Epidermal melanocyte (primary cell): ENCODE measurements at regions not wholly inside any gene's neighbourhood (a gene's known extent, or its start where the extent isn't known, plus 50 kb on each side); places are given as distances from the start of the nearest gene placed in this dataset.
"Not testable (repeated sequence)": the region's sequence is repeated elsewhere in the genome, so short reads cannot be mapped to it uniquely, and the experiment has no call there.

Source experiments
- DNase-seq: peaks from one replicate; pipeline ENCODE4 v3.0.0; 2011; ENCODE audit warnings: low spot score; ENCODE audit not compliant: insufficient read length

DNA sequence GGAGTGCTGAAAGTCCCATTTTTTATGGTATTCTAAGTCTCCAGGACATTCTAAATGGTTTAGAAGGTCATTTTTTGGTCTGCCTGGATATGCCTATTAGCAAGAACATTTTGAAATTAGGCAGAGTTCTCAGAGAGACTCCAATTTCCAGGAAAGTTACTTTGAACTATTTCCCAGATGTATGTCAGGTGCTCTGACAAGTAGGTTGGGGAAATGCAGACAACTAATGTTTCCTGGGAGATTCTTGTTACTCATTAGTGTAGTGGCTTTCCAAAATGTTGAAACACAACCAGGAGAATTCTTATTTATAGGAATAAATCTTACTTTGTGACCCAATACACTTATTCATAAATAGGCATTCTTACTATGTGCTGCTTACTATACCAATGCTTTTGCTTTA lies 268.4 kb downstream of the ZNF37A start:
- DNase-seq, result not testable (repeated sequence)

DNA sequence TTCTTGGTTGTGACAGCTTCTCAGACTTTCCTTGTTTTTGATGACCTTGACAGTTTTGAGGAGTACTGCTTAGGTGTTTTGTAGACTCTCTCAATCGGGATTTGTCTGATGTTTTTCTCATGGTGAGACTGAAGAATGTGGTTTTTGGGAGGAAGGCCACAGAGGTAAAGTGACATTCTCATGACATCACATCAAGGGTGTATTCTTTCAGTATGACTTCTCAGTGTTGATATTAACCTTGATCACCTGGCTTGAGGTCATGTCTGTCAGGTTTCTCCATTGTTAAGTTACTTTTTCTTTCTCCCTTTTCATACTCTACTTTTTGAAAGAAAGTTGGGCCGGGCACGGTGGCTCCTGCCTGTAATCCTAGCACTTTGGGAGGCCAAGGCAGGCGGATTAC lies 269.9 kb downstream of the ZNF37A start:
- DNase-seq, result not testable (repeated sequence)

DNA sequence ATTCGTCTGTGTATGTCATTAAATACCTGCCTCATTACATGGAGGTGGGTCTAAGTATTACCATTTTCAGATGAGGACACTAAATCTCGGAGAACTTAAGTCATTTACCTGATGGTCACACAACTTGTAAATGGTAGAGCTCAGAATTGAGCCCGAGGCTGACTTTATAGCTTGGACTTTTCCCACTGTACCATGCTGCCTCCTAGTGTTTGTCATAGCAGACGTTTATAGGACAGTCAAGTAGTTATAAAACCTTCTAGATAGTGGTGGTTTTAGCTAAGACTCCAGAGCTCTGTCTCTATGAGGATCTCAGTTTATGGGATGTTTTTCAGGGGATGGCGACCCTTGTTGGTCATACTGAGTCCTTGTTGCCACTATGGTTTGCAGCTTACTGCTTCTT lies 271.8 kb downstream of the ZNF37A start:
- peak; percentile 15 for DNase-seq

DNA sequence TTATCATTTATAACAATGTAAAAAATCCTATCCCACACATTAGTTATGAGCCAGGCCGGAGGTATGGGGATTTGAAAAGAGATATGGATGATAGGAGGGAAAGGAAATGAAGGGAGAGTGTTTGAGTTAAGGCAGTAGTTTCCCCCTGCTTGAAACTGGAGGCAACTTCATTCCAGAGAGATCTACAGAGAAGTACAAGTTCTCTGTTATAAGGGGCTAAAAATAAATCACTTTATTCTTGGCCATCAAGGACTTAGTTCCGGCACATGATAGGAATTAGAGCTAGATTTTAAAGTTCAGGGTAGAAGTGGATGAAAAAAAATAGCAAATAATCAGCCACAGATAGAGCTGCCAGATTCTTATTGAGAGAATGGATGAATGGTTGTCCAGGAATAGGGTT lies 289.7 kb downstream of the ZNF37A start:
- DNase-seq, result not testable (repeated sequence)

DNA sequence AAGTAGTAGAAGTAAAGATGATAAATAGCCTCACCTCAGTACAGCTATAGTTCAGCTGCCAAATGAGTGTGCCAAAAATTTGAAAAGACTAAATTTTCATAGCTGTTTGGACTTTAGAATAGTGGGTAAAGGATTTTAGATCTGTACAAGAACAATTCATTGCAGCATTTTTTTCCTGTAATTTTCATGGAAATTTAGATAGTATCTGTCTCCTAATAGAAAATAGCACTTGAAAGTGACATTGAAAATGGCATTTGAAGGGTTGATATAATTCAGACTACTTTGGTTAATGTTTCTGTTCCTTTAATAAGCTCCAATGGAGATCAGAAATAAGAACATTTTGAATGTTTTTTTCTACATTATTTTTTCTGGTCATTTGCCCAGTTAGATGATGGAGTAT lies 292.7 kb downstream of the ZNF37A start:
- not testable (repeated sequence) for DNase-seq

DNA sequence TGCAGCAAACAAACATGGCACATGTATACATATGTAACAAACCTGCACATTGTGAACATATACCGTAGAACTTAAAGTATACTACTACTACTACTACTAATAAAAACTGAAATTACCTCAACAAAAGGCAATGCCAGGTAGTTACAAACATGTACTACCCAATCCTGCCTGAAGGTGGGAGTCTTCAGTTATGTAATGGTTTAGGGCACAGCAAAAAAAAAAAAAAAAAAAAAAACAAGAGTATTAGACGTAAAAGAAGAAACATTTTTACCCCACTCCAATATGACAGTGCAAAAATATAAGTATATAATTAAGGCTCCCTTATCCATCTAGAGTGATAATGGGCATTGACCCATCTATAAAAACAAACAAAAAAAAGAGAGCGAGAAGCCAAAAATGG lies 296.6 kb downstream of the ZNF37A start:
- not testable (repeated sequence) for DNase-seq

DNA sequence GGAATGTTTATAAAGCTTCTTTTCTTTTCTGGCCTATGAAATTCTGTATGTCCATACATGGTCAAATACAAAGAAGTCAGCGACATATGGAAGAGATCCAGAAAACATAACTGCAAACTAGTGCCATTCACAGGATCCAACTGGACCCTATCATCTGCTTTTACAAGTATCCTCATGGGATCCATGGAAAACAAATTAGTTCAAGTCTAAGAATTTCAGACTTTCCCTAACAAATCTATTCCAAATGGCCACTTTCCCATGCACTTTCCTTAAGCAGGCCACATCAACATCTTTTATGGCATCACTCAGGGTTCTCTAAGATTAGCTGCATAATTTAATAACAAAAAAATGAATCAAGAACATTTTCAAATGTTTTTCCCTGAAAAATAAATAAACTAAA lies 301.3 kb downstream of the ZNF37A start:
- DNase-seq, result not testable (repeated sequence)

DNA sequence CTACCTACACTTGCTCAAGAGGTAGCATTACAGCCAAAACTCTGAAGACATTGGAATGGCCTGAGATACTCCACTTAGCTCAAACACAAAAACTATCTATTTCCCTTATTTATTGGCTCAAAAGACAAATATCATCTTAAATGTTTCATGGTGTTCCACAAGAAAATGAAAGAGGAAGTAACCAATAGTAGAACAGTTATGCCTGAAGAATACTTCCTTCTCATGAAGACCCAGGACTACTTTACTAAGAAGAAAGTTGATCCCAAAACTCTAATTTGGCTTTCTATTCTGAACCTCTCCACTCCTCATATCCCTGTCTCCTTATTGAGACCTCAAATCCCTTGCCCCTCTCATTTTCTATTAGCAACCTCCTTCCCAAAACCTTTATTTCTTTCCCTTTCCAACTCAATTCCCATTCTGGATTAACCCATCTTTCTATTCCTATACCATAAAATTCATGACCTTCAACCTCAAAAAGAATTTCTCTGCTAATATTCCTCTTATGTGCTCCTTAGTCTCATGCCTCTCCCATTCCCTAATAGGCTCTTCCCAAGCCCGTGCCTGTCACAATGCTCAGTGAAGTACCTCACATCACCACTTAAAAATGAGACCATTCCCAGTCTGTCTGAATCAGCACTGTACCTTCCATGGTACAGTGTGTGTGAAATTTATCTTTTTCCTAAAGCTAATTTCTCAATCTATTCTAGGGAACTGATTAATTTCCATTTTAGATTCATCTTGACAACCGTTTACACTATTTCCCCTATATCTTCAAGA lies 302.2 kb downstream of the ZNF37A start:
- DNase-seq, result not testable (repeated sequence)

DNA sequence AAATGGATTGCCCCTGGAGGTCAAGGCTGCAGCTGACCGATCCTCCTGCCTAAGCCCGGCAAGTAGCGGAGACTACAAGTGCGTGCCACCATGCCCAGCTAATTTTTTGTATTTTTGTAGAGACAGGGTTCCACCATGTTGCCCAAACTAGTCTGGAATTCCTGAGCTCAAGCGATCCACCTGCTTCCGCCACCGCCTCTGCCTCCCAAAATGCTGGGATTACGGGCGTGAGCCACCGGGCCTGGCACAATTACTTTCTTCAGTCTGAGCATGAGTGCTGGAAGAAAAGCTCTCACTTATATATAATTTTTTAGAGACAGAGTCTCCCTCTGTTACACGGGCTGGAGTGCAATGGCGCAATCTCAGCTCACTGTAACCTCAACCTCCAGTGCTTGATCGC lies 307.4 kb downstream of the ZNF37A start:
- not testable (repeated sequence) for DNase-seq

DNA sequence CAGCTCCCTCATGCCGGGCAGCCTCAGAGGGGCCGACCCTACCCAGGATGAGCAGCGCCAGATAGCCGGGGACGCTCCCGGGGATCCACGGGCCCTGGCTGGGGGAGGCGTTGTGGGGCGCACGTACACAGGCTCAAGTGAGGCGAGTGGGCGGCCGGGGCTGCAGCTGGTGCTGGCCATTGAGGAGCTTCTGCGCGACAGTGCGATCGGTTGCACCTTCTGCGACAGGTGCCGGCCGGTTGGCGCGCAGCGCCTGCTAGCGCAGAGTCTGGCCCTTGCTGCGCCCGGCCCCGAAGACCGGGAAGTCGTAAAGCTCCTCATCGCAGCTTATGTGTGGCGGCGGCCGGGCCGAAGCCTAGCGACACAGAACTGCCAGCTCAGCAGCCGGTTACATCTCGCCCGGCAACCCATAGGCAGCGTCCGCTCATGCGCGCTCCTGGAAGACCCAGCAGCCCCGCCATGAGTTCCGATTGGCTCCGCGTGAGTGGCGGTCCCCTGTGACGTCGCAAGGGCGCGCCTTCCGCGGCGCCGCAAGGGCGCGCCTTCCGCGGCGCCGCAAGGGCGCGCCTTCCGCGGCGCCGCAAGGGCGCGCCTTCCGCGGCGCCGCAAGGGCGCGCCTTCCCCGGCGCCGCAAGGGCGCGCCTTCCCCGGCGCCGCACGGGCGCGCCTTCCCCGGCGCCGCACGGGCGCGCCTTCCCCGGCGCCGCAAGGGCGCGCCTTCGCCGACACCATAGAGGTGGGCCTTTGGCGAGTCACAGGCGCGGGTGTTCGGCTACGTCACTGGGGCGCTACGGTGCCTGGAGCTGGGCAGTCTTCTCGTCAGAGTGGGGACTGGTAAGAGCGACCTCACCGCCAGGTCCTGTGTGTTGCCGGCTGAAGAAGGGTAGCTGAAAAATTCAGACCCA lies 308.6 kb downstream of the ZNF37A start:
- DNase-seq, result peak; percentile 75

DNA sequence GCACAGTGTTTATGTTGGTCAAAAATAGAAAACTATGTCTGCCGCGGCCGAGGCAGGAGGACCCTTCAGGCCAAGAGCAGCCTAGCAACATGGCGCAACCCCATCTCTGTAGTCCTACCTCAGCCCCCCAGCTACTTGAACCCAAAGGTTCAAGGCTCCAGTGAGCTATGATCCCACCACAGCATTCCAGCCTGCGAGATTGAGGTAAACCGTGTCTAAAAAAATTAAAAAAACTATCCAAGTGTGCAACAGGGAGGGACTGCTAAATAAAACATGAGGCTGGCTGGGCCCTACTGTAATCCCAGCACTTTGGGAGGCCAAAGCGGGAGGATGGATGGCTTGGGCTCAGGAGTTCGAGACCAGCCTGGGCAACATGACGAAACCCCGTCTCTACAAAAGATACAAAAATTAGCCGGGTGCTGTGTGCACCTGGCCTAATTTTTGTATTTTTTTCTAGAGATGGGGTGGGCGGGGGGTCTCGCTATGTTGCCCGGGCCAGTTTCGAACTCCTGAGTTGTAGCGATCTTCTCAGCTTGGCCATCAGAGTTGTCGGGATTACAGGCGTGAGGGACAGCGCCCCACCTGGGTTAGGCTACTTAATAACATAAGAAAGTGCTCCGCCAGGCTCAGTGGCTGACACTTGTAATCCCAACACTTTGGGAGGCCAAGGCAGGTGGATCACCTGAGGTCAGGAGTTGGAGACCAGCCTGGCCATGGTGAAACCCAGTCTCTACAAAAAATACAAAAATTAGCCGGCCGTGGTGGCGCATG lies 309.4 kb downstream of the ZNF37A start:
- not testable (repeated sequence) for DNase-seq

DNA sequence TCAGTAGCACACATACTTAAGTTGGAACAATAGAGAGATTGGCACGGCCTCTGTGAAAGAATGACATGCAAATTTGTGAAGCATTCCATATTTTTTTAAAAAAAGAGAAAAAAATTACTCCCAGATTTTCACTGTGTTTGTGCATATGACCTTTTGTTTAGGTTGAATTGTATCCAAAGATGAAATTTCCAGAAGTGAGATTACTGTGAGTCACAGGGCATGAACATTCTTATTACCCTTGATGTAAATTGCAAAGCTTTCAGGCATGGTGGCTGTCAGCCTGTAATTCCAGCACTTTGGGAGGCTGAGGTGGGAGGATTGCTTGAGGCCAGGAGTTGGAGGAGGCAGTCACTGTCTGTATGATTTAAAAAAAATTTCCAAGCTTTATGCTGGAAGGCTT lies 329.5 kb downstream of the ZNF37A start:
- DNase-seq, result not testable (repeated sequence)

DNA sequence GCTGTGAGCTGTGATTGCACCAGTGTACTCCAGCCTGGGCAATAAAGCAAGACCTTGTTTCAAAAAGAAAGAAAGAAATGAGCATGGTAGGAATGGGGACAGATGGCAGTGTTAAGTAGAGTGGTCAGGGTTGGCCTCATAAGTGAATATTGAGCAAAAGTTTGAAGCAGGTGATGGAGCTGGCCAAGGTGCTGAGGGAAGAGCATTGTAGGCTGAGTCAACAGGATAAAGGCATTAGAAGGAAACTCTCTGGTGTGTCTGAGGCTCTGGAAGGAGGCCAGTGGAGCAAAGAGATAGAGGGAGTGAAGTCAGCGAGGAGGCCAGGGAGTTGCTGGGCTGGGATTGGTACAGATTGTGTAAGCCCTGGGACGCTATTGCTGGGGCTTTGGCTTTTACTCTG lies 336.1 kb downstream of the ZNF37A start:
- DNase-seq, result not testable (repeated sequence)

DNA sequence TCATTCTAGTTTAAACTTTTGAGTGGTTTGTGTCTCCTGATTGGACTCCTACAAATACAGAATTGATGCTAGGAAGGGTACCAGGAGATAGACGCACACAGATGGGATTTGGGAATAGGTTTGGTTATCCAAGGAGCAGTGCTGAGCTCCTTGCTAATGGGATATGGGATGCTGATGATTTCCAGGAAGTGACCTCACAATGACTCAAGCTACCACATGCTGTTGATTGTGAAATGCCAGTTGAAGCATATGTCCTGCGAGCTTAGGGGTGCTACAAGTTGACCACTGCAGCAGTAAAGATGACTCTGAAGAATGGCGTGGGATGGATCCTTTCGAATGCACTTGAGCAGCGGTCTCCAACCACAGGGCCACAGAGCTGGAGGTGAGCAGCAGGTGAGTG lies 343.2 kb downstream of the ZNF37A start:
- not testable (repeated sequence) for DNase-seq

DNA sequence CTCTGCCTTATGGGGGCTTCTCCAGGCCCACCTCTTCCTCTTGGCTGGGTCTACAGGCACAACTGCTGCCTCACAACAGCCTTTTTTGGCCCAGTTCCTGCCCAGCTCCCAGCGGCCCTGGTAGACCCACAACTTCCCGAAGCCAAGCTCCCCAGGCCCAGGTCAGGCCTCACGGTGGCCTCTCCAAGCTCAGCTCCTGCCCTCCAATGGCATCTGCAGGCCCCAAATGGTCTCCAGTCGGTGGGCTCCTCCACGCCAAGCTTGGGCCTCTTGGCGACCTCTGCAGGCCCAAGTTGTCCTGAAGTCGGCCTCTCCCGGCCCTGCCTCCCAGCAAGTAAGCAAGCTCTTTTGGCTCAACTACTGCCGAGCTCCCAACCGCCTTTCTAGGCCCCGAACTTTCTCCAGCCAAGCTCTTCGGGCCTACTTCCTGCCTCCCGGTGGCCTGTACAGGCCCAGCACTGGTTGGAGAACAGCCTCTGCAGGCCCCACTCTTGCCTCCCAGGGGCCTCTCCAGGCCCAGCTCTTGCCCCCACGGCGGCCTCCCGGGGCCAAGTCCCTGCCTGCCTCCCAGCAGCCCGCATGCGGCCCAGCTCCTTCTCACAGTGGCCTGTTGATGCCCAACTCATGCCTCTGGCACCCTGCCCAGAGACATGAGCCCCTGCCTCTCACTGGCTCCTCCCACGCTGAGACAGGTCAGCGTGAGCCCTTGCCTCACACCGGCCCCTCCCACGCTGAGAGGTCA lies 354.6 kb downstream of the ZNF37A start:
- not testable (repeated sequence) for DNase-seq

DNA sequence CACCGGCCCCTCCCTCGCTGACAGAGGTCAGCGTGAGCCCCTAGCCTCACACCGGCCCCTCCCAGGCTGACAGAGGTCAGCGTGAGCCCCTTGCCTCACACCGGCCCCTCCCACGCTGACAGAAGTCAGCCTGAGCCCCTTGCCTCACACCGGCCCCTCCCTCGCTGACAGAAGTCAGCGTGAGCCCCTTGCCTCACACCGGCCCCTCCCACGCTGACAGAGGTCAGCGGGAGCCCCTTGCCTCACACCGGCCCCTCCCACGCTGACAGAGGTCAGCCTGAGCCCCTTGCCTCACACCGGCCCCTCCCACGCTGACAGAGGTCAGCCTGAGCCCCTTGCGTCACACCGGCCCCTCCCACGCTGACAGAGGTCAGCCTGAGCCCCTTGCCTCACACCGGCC lies 355.5 kb downstream of the ZNF37A start:
- not testable (repeated sequence) for DNase-seq

DNA sequence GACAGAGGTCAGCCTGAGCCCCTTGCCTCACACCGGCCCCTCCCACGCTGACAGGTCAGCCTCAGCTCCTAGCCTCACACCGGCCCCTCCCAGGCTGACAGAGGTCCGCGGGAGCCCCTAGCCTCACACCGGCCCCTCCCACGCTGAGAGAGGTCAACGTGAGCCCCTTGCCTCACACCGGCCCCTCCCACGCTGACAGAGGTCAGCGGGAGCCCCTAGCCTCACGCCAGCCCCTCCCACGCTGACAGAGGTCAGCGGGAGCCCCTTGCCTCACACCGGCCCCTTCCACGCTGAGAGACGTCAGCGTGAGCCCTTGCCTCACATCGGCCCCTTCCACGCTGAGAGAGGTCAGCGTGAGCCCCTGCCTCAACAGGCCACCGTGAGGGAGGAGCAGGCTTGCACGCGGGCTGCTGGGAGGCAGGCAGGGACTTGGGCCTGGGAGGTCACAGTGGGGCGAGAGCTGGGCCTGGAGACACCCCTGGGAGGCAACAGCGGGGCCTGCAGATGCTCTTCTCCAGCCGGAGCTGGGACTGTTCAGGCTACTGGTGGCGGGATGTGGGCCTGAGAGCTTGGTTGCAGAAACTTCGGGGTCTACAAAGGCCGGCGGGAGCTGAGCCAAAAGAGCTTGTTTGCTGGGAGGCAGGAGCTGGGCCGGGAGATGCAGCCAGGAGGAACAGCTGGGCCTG lies 356.4 kb downstream of the ZNF37A start:
- DNase-seq, result not testable (repeated sequence)

DNA sequence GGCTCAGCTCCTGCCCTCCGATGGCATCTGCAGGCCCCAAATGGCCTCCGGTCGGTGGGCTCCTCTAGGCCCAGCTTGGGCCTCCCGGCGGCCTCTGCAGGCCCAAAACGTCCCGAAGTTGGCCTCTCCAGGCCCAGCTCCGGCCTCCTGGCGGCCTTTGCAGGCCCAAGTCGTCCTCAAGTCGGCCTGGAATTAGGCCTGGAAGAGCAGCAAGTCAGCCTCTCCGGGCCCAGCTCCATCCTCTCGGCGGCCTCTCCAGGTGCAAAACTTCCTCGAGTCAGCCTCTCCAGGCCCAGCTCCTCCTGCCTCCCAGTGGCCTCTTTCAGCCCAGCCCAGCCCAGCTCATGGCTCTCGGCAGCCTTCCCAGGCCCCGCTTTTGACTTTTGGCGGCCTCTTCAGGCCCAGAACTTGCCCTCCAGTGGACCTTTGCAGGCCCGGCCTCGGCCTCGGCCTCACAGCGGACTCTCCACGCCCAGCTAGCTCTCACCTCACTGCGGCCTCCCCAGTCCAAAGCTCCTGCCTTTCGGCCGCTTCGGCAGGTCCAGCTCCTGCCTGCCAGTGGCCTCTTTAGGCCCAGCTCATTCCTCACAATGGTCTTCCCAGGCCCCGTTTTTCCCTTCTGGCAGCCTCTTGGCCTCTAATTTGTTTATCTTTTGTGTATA lies 357.3 kb downstream of the ZNF37A start:
- DNase-seq, result not testable (repeated sequence)
